LNCaP clone FGC (cell line): ENCODE measurements at regions not wholly inside any gene's neighbourhood (a gene's known extent, or its start where the extent isn't known, plus 50 kb on each side); places are given as distances from the start of the nearest gene placed in this dataset.

ENCODE experiments used
- DNase-seq: peaks from one replicate; pipeline ENCODE4 v3.0.0-alpha.2; 2011; ENCODE audit warnings: low read depth
- H3K4me3 ChIP-seq: 2 replicates; pipeline ENCODE4 v1.5.1; 2011; ENCODE audit warnings: mild to moderate bottlenecking, low read depth, low read length, control low read depth
- TF ChIP-seq, protein P1 (sequence below): IDR thresholded peaks from 2 replicates; pipeline ENCODE4 v1.5.1; 2012; ENCODE audit warnings: mild to moderate bottlenecking; ENCODE audit not compliant: control insufficient read depth, insufficient read depth; ENCODE audit errors: extremely low read depth

DNA sequence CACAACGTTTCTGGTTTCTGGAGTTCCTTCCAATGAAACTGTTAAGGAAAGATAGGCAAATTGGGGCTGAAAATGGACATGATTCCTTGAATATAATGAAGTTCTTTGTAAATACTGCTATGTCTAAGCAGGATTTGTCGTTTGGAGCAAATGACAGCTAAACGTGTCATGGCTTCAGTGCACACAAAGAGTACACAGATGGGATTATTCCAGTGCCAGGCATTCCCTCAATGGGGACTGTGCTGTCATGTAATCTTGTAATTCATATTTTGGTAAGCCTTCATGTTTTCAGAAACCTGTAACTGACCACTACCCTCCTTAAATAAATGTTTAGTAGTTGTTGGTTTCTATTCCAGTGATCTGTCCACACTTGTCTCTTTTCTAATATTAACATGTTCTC lies 404.7 kb upstream of the CDH7 start:
- no peak for DNase-seq
- TF ChIP-seq, protein P1, sequence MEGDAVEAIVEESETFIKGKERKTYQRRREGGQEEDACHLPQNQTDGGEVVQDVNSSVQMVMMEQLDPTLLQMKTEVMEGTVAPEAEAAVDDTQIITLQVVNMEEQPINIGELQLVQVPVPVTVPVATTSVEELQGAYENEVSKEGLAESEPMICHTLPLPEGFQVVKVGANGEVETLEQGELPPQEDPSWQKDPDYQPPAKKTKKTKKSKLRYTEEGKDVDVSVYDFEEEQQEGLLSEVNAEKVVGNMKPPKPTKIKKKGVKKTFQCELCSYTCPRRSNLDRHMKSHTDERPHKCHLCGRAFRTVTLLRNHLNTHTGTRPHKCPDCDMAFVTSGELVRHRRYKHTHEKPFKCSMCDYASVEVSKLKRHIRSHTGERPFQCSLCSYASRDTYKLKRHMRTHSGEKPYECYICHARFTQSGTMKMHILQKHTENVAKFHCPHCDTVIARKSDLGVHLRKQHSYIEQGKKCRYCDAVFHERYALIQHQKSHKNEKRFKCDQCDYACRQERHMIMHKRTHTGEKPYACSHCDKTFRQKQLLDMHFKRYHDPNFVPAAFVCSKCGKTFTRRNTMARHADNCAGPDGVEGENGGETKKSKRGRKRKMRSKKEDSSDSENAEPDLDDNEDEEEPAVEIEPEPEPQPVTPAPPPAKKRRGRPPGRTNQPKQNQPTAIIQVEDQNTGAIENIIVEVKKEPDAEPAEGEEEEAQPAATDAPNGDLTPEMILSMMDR = no peak

DNA sequence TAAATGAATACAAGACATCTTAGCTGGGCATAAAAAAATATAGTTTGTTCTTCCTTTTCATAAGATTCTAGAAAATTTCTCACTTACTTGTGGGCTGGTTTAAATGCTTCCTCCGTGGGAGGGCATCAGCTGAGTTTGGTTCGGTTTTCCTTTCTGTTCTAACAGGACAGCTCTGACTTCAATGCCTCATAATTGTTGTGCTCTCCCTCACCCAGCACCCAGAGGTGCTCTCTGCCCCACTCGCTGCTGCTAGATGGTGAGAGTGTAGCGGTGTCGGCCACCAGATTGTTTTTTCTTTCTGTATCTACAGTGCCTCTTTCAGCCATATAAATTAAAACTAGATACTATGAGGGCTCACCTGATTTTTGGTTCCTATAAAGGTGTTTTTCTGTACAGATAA lies 407.2 kb upstream of the CDH7 start:
- DNase-seq = no peak
- H3K4me3 ChIP-seq = no peak overlapping the region
- TF ChIP-seq, protein P1 = no peak

More for the DNA sequence above, 404.7 kb upstream of the CDH7 start:
- no peak overlapping the region for H3K4me3 ChIP-seq

DNA sequence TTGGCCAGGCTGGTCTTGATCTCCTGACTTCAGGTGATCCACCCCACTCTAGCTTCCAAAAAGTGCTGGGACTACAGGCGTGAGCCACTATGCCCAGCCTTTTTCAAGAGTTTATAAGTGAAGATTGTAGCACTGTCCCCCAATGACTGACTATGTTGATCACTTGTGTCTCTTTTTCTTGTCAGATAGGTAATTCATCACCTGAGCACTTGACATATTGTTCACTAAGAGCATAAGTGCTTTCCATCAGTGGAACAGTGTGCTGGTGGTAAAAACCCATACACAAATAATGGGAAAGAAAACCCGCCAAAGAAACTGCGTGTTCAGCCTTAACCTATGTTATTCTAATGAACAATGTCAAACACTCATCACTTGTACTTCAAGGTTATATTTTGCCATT lies 414.4 kb upstream of the CDH7 start:
- H3K4me3 ChIP-seq = no peak overlapping the region
- DNase-seq = no peak
- TF ChIP-seq, protein P1 = no peak

DNA sequence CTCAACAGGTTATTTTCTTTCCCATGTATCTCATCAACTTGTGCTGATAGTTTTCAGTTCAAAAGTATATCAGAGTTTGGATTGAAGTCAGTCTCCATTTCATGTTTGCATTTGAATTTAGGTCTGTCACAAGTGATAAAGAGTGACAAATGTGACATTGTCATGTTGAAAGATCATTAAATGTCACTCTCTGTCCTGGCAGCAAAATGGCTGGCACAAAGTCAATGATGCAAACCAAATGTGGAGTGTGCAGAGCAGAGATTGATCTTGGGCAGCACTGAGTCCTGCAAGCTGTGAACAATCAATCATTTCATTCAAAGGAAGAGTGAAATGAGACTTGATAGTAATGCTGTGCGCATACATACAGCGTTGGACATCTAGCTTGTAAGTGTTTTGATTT lies 421.8 kb upstream of the CDH7 start:
- DNase-seq = no peak
- TF ChIP-seq, protein P1 = no peak
- H3K4me3 ChIP-seq = no peak overlapping the region

DNA sequence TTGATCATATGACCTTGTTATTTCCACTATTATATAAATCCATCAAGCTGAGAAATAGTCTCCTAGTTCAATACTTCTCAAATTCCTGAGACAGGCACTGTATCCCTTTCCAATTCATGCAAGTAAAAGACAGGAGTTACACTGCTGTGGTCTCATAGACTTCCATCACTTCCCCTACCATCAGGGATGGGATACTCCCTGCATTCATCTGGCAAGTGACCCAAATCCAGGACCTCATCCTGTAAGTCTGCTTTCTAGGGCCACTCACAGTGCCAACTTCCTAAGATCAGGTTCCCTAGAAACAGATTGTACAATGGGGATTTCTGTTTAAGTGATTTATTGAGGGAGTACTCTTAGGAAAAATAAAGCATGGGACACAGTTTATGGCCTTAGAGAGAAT lies 424.0 kb upstream of the CDH7 start:
- DNase-seq = no peak
- TF ChIP-seq, protein P1 = no peak

DNA sequence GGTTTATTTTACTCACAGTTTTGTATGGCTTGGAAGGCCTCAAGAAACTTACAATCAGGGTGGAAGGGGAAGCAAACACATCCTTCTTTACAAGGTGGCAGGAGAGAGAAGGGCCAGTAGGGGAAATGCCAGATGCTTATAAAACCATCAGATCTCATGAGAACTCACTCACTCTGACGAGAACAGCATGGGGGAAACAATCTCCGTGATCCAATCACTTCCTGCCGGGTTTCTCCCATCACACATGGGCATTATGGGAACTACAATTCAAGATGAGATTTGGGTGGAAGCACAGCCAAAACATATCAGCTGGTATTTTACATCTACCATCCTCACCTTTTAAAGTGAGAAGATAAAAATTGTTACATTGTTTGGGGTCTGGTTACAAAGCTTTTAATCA lies 427.9 kb upstream of the CDH7 start:
- TF ChIP-seq, protein P1 = no peak
- DNase-seq = no peak
- H3K4me3 ChIP-seq = no peak overlapping the region

More for the DNA sequence above, 424.0 kb upstream of the CDH7 start:
- H3K4me3 ChIP-seq = no peak overlapping the region

DNA sequence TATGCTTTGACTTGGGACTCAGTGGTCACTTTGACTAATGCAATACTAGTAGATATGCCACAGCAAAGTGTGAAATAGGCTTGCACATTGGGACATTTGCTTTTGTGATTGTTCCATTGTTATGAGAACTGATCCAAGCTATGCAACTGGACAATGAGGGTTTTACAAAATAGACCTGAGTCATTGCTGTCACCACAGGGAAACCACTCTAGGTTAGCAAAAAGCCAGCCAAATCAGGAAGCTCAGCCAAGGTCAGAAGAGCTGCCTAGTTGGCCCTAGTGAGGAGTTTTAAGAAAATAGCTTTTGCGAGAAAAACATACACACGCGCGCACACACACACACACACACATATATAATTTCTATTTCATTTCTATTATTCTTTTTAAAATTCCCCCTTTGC lies 452.4 kb upstream of the CDH7 start:
- TF ChIP-seq, protein P1 = no peak
- no peak for DNase-seq

More for the DNA sequence above, 452.4 kb upstream of the CDH7 start:
- no peak overlapping the region for H3K4me3 ChIP-seq
